Progenitor cell of endocrine pancreas (in vitro differentiated cells): ENCODE measurements at regions not wholly inside any gene's neighbourhood (a gene's known extent, or its start where the extent isn't known, plus 50 kb on each side); places are given as distances from the start of the nearest gene placed in this dataset.

Experiments
- DNase-seq: peaks from one replicate; pipeline ENCODE4 v3.0.0; 2021; ENCODE audit warnings: low spot score; ENCODE audit not compliant: unreplicated experiment
- H3K27ac Mint-ChIP-seq: 2 replicates; pipeline ENCODE4 v1.8.0; 2021; ENCODE audit warnings: mild to moderate bottlenecking, moderate library complexity, mixed read lengths
- H3K27me3 Mint-ChIP-seq: 2 replicates; pipeline ENCODE4 v1.8.0; 2021; ENCODE audit warnings: mixed read lengths
- H3K36me3 Mint-ChIP-seq: 2 replicates; pipeline ENCODE4 v1.8.0; 2022; ENCODE audit warnings: mixed read lengths; ENCODE audit not compliant: insufficient read depth
- H3K4me1 Mint-ChIP-seq: 2 replicates; pipeline ENCODE4 v1.8.0; 2021; ENCODE audit warnings: low read depth, mixed read lengths
- H3K4me3 Mint-ChIP-seq: 2 replicates; pipeline ENCODE4 v1.8.0; 2021; ENCODE audit warnings: low read depth, mild to moderate bottlenecking, moderate library complexity, mixed read lengths
- H3K9me3 Mint-ChIP-seq: 2 replicates; pipeline ENCODE4 v1.8.0; 2021; ENCODE audit warnings: low read depth, mixed read lengths
- TF ChIP-seq, protein P1 (sequence below): fragments of 200-600 bp; sonication (generic); IDR thresholded peaks from one replicate; pipeline ENCODE4 v1.5.0; 2021; ENCODE audit warnings: antibody characterized with exemption, mild to moderate bottlenecking; ENCODE audit not compliant: unreplicated experiment

DNA sequence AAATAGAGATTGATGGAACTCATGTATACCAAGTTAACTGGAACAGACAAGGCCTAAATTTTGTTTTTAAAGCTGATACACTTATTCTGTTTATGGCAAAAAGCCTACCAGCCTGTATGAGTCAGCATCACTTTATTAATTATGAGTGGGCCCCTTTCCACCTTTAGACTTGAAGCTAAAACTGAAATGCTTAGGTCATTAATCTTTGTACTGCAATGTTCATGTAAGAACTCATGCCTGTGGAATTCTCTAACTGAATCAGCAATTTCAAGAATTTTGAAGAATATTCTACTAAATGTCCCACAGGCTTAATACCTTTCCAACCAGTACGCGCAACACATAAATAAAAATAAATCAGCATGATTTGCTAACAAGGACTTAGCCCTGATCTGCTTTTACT lies 140.2 kb upstream of the PHACTR1 start:
- Mint-ChIP-seq H3K4me3 (no peak overlapping the region), H3K4me1 (peaks cover 6% of the 10 kb centered on the region)

DNA sequence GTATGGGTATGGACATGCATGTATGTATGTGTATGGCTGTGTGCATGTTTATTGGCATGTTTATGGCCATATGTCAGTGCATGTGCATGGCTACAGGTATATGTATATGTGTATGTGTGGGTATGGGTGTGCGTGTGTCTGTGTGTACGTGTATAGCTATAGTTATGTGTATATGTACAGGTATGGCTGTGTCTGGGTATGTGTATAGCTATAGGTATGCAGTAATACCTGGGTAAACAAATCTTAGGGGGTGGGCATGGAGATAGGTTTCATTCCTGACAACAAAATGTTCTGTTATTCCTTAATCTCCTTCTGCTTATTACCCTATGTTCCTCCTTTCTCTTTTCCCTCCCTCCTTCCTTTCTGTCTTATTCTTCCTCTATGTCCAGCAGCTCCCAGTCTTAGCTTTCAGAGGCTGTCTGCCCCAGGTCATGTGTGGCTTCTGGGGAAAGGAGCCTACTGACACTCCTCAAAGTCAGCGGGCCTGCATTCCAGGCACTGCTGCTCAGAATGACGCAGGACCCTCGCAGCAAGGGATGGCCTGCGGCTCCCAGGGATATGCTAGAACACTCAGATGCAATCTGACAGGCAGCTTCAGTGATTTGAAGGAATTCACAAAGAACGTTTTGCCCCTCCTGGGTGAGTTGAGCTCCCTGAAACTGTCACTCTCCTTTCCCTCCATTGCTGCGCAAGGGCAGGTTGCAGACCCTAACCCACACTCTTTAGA lies 139.3 kb upstream of the PHACTR1 start:
- TF ChIP-seq, protein P1, sequence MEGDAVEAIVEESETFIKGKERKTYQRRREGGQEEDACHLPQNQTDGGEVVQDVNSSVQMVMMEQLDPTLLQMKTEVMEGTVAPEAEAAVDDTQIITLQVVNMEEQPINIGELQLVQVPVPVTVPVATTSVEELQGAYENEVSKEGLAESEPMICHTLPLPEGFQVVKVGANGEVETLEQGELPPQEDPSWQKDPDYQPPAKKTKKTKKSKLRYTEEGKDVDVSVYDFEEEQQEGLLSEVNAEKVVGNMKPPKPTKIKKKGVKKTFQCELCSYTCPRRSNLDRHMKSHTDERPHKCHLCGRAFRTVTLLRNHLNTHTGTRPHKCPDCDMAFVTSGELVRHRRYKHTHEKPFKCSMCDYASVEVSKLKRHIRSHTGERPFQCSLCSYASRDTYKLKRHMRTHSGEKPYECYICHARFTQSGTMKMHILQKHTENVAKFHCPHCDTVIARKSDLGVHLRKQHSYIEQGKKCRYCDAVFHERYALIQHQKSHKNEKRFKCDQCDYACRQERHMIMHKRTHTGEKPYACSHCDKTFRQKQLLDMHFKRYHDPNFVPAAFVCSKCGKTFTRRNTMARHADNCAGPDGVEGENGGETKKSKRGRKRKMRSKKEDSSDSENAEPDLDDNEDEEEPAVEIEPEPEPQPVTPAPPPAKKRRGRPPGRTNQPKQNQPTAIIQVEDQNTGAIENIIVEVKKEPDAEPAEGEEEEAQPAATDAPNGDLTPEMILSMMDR = no peak
- no peaks in the 10 kb centered on the region for H3K9me3 Mint-ChIP-seq
- H3K4me3 Mint-ChIP-seq = no peak overlapping the region
- DNase-seq = no peak
- H3K27me3 Mint-ChIP-seq = no peaks in the 10 kb centered on the region
- no peaks in the 10 kb centered on the region for H3K36me3 Mint-ChIP-seq
- peaks cover 6% of the 10 kb centered on the region for H3K4me1 Mint-ChIP-seq
- no peak overlapping the region for H3K27ac Mint-ChIP-seq

More for the DNA sequence above, 140.2 kb upstream of the PHACTR1 start:
- Mint-ChIP-seq H3K27ac (no peak overlapping the region), H3K36me3 (no peaks in the 10 kb centered on the region), H3K27me3 (no peaks in the 10 kb centered on the region), H3K9me3 (no peaks in the 10 kb centered on the region)
- no peak for DNase-seq
- TF ChIP-seq, protein P1 = no peak

DNA sequence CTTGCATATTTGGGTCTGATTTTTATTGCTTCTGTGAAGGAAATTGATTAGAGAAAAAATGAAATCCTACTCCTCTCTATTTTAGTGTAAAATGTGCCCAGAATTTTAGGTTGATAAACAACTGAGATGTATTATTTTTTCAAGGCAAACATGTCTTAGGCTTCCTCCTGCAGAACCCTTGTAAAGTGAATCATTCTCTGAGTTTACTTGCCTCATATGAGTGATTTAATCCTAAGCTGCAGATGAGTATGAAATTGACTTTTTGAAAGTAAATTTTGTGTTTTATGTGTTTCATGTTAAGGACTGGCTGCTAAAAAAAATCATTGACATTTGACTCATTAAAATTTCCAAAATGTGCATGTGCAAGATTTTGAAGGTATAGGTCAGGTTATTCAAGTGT lies 138.5 kb upstream of the PHACTR1 start:
- Mint-ChIP-seq H3K4me1 (peaks cover 4% of the 10 kb centered on the region), H3K9me3 (no peaks in the 10 kb centered on the region), H3K27me3 (no peaks in the 10 kb centered on the region), H3K27ac (peak overlapping the region; percentile 47), H3K36me3 (no peaks in the 10 kb centered on the region), H3K4me3 (no peak overlapping the region)
- TF ChIP-seq, protein P1 = no peak
- no peak for DNase-seq

DNA sequence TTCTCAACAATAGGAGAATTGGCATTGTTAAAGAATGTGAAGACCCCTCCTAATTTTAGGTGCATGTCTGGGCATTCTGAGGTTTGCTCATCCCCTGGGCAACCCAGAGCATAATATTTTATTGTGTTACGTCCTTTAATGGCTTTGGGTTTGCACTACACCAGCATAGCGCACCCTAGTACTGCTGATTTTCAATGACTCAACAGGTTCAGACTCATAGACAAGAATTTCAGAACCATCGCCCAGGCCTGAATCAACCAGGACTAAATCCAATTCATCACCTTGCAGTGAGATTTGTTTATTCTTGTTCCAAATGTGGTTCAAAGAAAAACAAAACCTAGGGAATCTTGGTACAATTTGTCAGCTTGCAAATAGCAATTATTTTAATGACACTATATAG lies 137.8 kb upstream of the PHACTR1 start:
- no peak overlapping the region for H3K4me3 Mint-ChIP-seq

DNA sequence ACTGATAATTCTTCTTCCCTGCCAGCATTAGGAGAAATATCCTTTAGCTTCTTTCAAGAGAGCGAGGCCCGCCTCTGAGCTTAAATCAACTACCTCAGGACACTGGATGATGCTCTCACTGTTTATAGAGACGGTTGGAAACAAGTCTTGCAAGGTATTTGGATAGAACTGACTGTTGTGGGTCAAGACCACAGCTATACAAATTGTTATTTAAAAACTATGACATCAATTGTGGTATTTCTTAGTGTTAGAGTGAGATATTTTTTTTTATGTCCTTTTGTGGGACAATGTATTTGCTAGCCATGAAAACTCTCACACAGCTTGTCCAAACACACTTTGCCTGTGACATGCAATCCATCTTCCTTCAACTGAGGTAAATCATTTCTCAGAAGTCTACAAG lies 136.3 kb upstream of the PHACTR1 start:
- Mint-ChIP-seq H3K27ac (no peak overlapping the region), H3K4me1 (peaks cover 5% of the 10 kb centered on the region), H3K9me3 (no peaks in the 10 kb centered on the region), H3K4me3 (no peak overlapping the region), H3K36me3 (no peaks in the 10 kb centered on the region), H3K27me3 (no peaks in the 10 kb centered on the region)
- DNase-seq = no peak
- TF ChIP-seq, protein P1 = no peak

More for the DNA sequence above, 137.8 kb upstream of the PHACTR1 start:
- TF ChIP-seq, protein P1 = no peak
- DNase-seq = no peak
- Mint-ChIP-seq H3K4me1 (peaks cover 2% of the 10 kb centered on the region), H3K9me3 (no peaks in the 10 kb centered on the region), H3K27me3 (no peaks in the 10 kb centered on the region), H3K36me3 (no peaks in the 10 kb centered on the region), H3K27ac (no peak overlapping the region)
